ENCODE measurements at regions not wholly inside any gene's neighbourhood (a gene's known extent, or its start where the extent isn't known, plus 50 kb on each side); places are given as distances from the start of the nearest gene placed in this dataset.
A peak's percentile ranks its signal among the peaks of the same experiment; 100 is the strongest.
"Not testable (repeated sequence)": the region's sequence is repeated elsewhere in the genome, so short reads cannot be mapped to it uniquely, and the experiment has no call there.

- peak; percentile 20 to 36 (median 22) for DNase-seq (ENCODE audit: low read depth in 4 of 4, low spot score in 3 of 4)
Measured at GRCh38 chr4:188282471-188283232, 143.4 kb downstream of the TRIML1 start.

- no peak for DNase-seq (ENCODE audit: low read depth in 4 of 4, low spot score in 3 of 4)
Measured at GRCh38 chr4:188287169-188287894, 148.1 kb downstream of the TRIML1 start.

- no peak for DNase-seq (ENCODE audit: low read depth in 4 of 4, low spot score in 3 of 4)
Measured at GRCh38 chr4:188289531-188290125, 150.4 kb downstream of the TRIML1 start.

- DNase-seq (ENCODE audit: low read depth in 4 of 4, low spot score in 3 of 4) = no peak
Measured at GRCh38 chr4:188295899-188296298, 156.7 kb downstream of the TRIML1 start.

- no peak for DNase-seq (ENCODE audit: low read depth in 4 of 4, low spot score in 3 of 4)
Measured at GRCh38 chr4:188296331-188296730, 157.1 kb downstream of the TRIML1 start.

- DNase-seq (ENCODE audit: low read depth in 4 of 4, low spot score in 3 of 4) = no peak
Measured at GRCh38 chr4:188297873-188298272, 158.6 kb downstream of the TRIML1 start.

GRCh38 chr4:188299161-188299560 lies 159.9 kb downstream of the TRIML1 start:
- no peak for DNase-seq (ENCODE audit: low read depth in 4 of 4, low spot score in 3 of 4)

- DNase-seq (ENCODE audit: low read depth in 4 of 4, low spot score in 3 of 4) = no peak
Measured at GRCh38 chr4:188300385-188300784, 161.1 kb downstream of the TRIML1 start.

GRCh38 chr4:188305690-188306089 lies 166.4 kb downstream of the TRIML1 start:
- DNase-seq (ENCODE audit: low read depth in 4 of 4, low spot score in 3 of 4) = no peak

GRCh38 chr4:188307591-188307990 lies 168.3 kb downstream of the TRIML1 start:
- DNase-seq (ENCODE audit: low read depth in 4 of 4, low spot score in 3 of 4) = no peak

GRCh38 chr4:188308142-188308541 lies 168.9 kb downstream of the TRIML1 start:
- no peak for DNase-seq (ENCODE audit: low read depth in 4 of 4, low spot score in 3 of 4)

GRCh38 chr4:188316391-188316790 lies 177.2 kb downstream of the TRIML1 start:
- no peak for DNase-seq (ENCODE audit: low read depth in 4 of 4, low spot score in 3 of 4)

GRCh38 chr4:188328966-188329365 lies 189.7 kb downstream of the TRIML1 start:
- DNase-seq (ENCODE audit: low read depth in 4 of 4, low spot score in 3 of 4) = no peak

GRCh38 chr4:188329521-188329920 lies 190.3 kb downstream of the TRIML1 start:
- DNase-seq (ENCODE audit: low read depth in 4 of 4, low spot score in 3 of 4) = no peak

GRCh38 chr4:188332265-188332664 lies 193.0 kb downstream of the TRIML1 start:
- no peak for DNase-seq (ENCODE audit: low read depth in 4 of 4, low spot score in 3 of 4)

- no peak for DNase-seq (ENCODE audit: low read depth in 4 of 4, low spot score in 3 of 4)
Measured at GRCh38 chr4:188336891-188337290, 197.7 kb downstream of the TRIML1 start.

- no peak for DNase-seq (ENCODE audit: low read depth in 4 of 4, low spot score in 3 of 4)
Measured at GRCh38 chr4:188341428-188341827, 202.2 kb downstream of the TRIML1 start.

- DNase-seq (ENCODE audit: low read depth in 4 of 4, low spot score in 3 of 4) = no peak
Measured at GRCh38 chr4:188346171-188346809, 207.0 kb downstream of the TRIML1 start.

- no peak for DNase-seq (ENCODE audit: low read depth in 4 of 4, low spot score in 3 of 4)
Measured at GRCh38 chr4:188347339-188347738, 208.1 kb downstream of the TRIML1 start.

- DNase-seq (ENCODE audit: low read depth in 4 of 4, low spot score in 3 of 4) = not testable (repeated sequence)
Measured at GRCh38 chr4:188349569-188349968, 210.3 kb downstream of the TRIML1 start.

- DNase-seq (ENCODE audit: low read depth in 4 of 4, low spot score in 3 of 4) = no peak
Measured at GRCh38 chr4:188363196-188363595, 224.0 kb downstream of the TRIML1 start.
